ENCODE measurements at regions not wholly inside any gene's neighbourhood (a gene's known extent, or its start where the extent isn't known, plus 50 kb on each side); places are given as distances from the start of the nearest gene placed in this dataset.

DNA sequence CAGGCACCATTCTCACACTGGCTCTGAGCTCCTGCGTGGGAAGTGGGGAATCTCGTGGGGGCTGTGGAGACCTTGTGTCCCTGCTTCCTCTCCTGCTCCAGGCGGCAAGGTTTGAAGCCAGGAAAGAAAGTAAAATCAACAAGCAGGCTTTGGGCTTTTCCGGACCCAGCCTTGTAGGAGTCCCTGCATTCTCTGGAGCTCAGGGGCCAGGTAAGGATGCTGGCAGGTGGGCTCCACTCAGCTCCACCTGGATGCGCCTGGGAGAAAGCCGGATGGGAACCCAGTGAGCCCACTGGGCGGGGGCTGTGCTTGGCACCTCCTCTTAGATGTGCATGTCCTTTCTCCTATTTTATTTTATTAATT, 362.5 kb downstream of the SEC14L1 start:
- ChIA-PET POLR2A (interaction anchor here (0.6 kb wide), 1 partner anchor 307 kb away, joined by 3 read pairs; no protein-coding TSS in a partner anchor), CTCF (interaction anchor here (1.1 to 1.3 kb wide), 2 partner anchors 9 to 248 kb away, joined by 3 to 4 read pairs; no protein-coding TSS in a partner anchor)
- no peaks in the 10 kb centered on the region for H3K9me3 ChIP-seq (ENCODE audit: control insufficient read depth, insufficient read depth, low read depth, low read length)
- H3K4me3 ChIP-seq (ENCODE audit: low read depth, low read length) = no peak overlapping the region
- no peak overlapping the region for H3K27ac ChIP-seq (ENCODE audit: extremely low read depth, low read depth, low read length)
- peaks cover 3 to 11% of the 10 kb centered on the region in 2 experiments; a peak in 1 of 3 replicates for H3K36me3 ChIP-seq (ENCODE audit: control insufficient read depth in 2 of 2, insufficient read depth in 1 of 2, low read length in 2 of 2)
- TF ChIP-seq ZNF248 (tag by site-specific recombination; IDR thresholded peaks at IDR 0.05) (no peak), ZNF571 (tag by site-specific recombination; IDR thresholded peaks at IDR 0.05) (no peak), OSR2 (tag by site-specific recombination; IDR thresholded peaks at IDR 0.05) (no peak)
- no peaks in the 10 kb centered on the region for H3K4me1 ChIP-seq (ENCODE audit: control insufficient read depth, insufficient read depth, low read length)

DNA sequence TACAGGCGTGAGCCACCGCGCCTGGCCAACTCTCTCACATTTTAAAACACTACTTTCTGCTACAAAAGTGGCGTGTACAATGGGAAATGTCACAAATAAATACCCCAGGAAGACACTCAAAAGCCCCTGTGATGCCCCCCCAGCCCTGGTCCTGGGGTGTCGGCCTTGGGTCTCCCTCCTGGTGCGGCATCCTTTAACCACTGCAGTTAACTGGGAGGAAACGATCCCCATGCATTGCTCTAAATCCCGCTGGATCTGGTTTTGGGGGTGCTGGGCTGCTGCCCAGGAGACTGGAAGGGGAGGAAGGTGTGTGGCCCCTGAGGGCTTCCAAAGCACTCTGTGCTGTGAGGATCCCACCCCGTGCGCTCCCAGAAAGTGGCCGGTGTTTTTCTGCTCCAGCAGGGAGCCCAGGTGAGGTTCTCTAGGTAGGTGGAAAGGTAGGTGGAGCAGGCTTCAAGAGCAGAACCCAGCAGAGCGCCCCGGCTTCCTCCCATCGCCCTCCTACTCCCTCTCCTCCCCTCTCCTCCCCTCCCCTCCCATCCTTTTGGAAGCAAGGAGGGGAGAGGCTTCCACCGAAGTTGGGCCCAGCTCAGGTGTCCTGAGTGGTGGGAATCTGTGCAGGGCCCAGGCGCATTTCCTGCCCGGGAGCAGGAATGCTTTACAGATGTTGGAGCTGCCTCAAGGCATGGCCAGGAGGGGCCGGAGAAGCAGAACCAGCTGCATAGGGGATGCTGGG, 363.3 kb downstream of the SEC14L1 start:
- CTCF ChIA-PET = interaction anchor here (0.6 to 1.3 kb wide), 4 partner anchors 10 to 1583 kb away, joined by 3 to 4 read pairs (median 3); no protein-coding TSS in a partner anchor
- POLR2A ChIA-PET = no interaction called here
- TF ChIP-seq ZNF140 (tag by site-specific recombination; IDR thresholded peaks at IDR 0.05) (no peak), ZNF426 (tag by site-specific recombination; IDR thresholded peaks at IDR 0.05) (no peak), ZNF560 (tag by site-specific recombination; IDR thresholded peaks at IDR 0.05; ENCODE audit: borderline replicate concordance) (no peak), ZNF239 (tag by site-specific recombination; IDR thresholded peaks at IDR 0.05) (no peak), ZNF433 (tag by site-specific recombination; IDR thresholded peaks at IDR 0.05; ENCODE audit: low read depth) (no peak), KLF8 (tag by site-specific recombination; IDR thresholded peaks at IDR 0.05) (no peak), FEZF1 (tag by site-specific recombination; IDR thresholded peaks at IDR 0.05) (no peak), ZNF521 (tag by site-specific recombination; IDR thresholded peaks at IDR 0.05) (no peak), ZNF623 (tag by site-specific recombination; IDR thresholded peaks at IDR 0.05) (no peak), BCL11A (tag by site-specific recombination; IDR thresholded peaks at IDR 0.05; ENCODE audit: low read depth) (no peak), ZNF19 (tag by site-specific recombination; IDR thresholded peaks at IDR 0.05; ENCODE audit: low read depth) (no peak), BCL11B (tag by site-specific recombination; IDR thresholded peaks at IDR 0.05; ENCODE audit: low read depth) (no peak), ZNF626 (tag by site-specific recombination; IDR thresholded peaks at IDR 0.05) (no peak)
- TF ChIP-seq, protein P1, sequence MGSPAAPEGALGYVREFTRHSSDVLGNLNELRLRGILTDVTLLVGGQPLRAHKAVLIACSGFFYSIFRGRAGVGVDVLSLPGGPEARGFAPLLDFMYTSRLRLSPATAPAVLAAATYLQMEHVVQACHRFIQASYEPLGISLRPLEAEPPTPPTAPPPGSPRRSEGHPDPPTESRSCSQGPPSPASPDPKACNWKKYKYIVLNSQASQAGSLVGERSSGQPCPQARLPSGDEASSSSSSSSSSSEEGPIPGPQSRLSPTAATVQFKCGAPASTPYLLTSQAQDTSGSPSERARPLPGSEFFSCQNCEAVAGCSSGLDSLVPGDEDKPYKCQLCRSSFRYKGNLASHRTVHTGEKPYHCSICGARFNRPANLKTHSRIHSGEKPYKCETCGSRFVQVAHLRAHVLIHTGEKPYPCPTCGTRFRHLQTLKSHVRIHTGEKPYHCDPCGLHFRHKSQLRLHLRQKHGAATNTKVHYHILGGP (tag by site-specific recombination; IDR thresholded peaks at IDR 0.05) = no peak
- TF ChIP-seq, protein P2, sequence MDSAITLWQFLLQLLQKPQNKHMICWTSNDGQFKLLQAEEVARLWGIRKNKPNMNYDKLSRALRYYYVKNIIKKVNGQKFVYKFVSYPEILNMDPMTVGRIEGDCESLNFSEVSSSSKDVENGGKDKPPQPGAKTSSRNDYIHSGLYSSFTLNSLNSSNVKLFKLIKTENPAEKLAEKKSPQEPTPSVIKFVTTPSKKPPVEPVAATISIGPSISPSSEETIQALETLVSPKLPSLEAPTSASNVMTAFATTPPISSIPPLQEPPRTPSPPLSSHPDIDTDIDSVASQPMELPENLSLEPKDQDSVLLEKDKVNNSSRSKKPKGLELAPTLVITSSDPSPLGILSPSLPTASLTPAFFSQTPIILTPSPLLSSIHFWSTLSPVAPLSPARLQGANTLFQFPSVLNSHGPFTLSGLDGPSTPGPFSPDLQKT (IDR thresholded peaks at IDR 0.05; ENCODE audit: borderline replicate concordance, low read depth, low read length) = no peak
- TF ChIP-seq, protein P3, sequence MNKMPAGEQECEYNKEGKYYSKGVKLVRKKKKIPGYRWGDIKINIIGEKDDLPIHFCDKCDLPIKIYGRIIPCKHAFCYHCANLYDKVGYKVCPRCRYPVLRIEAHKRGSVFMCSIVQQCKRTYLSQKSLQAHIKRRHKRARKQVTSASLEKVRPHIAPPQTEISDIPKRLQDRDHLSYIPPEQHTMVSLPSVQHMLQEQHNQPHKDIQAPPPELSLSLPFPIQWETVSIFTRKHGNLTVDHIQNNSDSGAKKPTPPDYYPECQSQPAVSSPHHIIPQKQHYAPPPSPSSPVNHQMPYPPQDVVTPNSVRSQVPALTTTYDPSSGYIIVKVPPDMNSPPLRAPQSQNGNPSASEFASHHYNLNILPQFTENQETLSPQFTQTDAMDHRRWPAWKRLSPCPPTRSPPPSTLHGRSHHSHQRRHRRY (tag by site-specific recombination; IDR thresholded peaks at IDR 0.05) = no peak

More for the DNA sequence above, 363.3 kb downstream of the SEC14L1 start:
- no peak overlapping the region for H3K27ac ChIP-seq (ENCODE audit: extremely low read depth, low read depth, low read length)
- H3K4me1 ChIP-seq (ENCODE audit: control insufficient read depth, insufficient read depth, low read length) = no peaks in the 10 kb centered on the region
- H3K36me3 ChIP-seq (ENCODE audit: control insufficient read depth in 2 of 2, insufficient read depth in 1 of 2, low read length in 2 of 2) = peaks cover 3 to 8% of the 10 kb centered on the region in 2 experiments; a peak in 1 of 3 replicates
- H3K4me3 ChIP-seq (ENCODE audit: low read depth, low read length) = no peak overlapping the region
- no peaks in the 10 kb centered on the region for H3K9me3 ChIP-seq (ENCODE audit: control insufficient read depth, insufficient read depth, low read depth, low read length)
